GM21447 (cell line): ENCODE measurements at regions not wholly inside any gene's neighbourhood (a gene's known extent, or its start where the extent isn't known, plus 50 kb on each side); places are given as distances from the start of the nearest gene placed in this dataset.

Experiments used
- ATAC-seq: cut with Tn5 transposase; IDR thresholded peaks from one replicate; pipeline ENCODE4 v1.9.1; 2021; ENCODE audit not compliant: unreplicated experiment

DNA sequence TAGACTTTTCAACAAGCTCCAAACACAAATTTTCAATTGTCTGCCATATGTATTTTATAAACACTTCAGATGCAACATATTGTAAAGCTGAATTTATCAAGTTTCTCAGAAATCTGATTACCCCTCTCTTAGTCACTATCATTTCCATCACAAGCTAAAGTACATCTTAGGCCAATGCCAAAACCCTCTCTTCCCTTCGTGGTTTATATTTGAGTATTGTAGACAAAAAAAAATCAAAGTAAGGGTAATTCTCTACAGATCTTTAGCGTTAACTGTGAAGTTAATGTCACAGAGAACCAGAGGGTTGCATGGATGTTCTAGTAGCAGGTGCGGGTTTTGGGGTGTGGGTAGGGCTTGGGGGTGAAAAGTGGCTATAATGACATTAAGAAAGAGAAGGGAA is 387.7 kb upstream of the PTGER4 start:
- ATAC-seq: no peak

DNA sequence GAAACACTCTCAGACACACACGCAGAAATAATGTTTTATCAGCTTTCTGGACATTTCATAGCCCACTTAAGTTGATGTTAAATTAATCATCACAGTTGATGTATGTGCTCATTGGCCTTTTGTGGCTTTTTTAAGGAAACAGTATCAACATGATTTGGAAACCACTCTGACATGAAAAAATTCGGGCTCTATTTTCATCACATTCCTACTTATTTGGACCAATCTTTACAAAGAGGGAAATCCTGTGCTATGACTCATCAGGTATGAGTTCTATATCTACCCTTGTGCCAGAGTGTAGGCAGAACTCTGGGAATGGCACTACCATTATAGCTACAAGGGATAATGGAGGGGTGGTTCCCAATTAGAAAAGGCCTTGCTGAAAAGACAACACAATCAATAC is 388.4 kb upstream of the PTGER4 start:
- ATAC-seq: no peak

DNA sequence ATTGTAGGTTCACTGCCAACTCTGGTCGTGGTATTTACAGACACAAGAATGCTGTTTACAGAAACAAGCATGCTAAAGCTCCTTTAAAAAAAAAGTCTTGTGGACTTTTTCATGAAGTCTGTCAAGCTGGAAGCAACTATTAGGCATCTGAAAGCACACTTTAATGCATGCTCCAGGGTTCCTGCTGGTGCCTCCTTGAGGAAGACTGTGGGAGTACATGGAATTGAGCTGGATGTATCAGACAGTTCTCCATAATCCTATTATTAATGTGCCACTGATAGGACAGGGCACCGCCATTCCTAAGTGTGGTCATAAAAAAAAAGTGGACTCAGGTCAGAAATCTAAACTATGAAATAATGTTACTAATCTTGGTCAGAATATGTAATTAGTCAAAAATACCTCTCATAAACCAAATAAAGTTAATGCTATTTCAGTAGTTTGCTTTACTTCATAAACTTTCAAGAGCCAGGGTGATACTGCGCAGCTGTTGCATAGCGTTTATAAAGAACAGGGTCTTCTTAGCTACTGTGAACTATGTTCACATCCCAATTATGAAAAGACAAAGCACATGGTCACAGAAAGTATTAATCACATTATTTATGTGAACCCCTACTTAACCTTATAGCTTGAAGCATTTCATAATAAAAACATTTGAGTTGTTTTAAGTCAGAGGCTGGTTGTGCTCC is 390.8 kb upstream of the PTGER4 start:
- ATAC-seq: no peak

DNA sequence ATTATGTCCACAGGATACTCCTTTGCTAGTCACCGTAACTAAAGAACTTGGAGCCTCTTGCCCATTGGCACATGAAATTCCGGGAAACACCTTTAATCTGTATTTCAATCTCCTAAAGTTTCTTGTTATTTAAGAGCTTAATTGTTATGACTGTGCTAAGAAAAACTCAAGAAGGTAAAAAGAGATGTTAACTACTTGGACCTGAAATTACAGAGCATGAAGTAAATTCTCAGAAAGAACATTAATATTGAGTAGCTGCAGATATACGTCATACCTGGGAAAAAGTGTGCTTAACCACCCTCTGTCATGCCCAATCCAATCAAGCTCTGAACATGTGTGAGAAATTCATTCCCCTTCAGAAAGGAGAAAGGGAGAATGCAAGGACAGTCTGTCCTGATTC is 394.9 kb upstream of the PTGER4 start:
- ATAC-seq: no peak

DNA sequence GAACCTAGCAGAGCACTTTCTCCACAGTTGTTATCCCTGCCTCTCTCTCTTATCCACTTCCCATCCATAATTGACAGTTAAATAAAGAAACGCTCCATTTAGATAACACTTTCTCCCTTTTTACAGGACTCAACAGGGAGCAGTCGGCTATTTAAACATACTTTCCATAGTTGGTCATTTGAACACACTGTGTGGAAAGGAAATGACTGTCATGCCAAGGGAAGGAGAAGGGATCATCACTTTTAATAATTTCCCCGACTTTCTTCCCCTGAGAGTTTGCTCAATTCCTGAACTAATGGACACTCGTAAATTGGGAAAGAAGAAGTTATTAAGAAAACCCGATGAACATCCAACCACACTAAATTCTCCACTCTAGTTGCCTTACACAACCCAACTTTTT is 400.8 kb upstream of the PTGER4 start:
- no peak for ATAC-seq

DNA sequence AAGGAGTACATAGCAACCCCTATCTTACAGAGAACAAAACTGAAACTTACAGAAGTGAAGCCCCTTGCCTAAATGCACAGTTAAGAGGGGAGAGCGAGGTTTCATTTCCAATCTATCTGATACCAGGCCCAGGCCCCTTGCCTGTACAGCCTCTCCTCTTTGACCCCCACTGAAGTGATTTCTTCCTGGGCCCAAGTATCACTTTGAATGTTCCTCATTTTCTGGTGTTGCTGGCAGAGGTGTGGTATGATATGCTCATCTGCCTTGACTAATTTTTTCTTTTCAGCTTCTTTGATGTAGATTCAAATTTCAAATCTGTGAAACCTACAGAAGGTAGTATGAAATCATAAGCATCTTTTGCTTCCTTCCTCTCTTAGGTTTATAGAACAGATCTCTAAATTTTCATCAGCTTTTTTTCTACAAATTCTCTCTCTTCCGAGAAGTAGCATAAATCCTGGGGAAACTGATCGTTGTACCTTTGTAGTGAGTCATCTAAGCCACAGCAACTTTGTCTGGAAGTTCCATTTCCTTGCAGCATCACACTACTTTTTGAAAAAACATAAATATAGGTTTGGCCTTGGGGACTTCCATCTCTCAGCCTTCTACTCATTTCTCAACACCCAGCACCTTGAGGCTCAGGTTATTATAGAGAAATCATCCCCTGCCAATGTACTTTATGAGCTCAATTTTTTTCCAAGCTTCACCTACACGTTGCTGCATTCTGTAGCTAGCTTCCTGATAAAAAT is 402.4 kb upstream of the PTGER4 start:
- peak; percentile 66 for ATAC-seq

DNA sequence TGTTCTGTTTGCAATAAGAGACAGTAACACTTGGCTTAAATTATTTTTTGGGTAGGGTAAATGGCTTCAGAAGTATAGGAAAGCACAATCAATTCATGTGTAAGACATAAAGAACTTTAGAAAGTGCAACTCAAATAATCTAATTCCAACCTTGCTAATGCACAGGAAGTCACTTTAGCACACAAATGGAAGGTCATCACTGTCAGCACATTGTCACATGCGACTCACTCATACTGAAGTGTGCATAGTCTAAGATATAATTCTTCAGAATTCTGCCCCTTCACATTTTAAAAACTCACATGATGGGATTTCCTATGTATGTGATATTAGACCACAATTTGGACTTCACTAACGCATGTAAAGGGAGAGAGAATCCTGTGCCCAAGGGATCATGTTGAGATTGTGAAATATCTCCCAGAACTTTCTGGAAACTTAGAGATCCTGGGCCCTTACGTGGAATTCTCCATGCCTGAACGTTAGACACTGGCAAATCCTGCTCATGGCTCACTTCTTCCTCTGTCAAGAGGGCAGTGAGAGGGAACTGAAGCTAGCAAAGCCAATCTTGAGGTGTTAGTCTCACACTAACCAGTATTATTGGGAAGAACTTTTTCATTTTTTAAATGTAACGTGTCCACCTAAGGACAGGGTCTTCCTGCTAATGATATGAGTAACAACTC is 403.2 kb upstream of the PTGER4 start:
- ATAC-seq: no peak

DNA sequence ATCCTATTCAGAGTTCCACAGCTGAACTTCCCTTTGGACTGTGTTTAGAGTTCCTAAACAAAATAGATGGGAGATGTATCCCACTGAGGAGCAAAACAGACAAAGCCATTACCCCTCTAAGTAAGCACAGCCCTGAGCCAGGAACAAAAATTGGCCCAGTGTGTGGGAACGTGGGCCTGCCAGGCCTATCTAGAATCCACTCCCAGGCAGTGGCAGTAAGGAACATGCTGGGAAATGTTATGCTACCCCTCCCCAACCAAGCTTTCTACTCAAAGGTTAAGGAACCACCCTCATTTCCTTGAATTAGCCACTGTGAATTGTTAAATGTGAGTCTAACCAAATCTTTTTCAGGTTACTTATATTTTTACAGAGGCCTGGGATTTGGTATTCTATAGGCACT is 405.1 kb upstream of the PTGER4 start:
- no peak for ATAC-seq

DNA sequence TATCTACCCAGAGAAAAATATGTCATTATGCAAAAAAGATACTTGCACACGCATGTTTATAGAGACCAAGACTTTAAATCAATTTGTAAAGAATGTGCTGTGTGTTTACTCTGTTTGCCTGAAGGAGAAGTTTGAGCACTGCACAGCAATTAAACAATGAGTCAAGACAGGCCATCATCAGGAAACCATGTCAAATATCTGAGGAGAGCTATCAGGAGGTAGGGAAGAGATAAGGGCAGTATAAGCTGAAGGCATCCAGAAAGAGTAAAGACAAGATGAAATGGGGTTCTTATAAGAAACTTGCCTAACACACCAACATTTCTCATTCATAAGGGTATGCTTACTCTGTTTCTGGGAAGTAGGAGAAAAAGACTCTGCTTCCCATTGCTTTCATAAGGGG is 405.8 kb upstream of the PTGER4 start:
- ATAC-seq: no peak

DNA sequence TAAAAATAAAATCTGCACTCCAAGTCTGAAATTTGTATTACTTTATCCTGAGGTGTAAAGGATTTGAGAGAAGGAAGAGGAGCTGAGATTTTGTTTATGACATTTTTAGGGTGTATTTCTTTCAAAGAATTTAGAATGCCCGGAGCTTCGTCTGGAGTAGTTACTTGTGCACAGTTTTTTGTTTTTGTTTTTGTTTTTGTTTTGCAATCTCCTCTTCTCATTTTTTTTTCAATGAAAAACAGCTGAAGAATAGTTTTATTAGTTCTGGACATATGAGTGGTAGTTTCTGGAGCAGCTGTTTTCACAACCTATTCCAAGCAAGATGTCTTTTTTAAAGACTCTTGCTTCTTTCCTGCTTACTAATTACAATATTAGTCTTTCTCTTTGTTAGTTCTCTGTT is 408.2 kb upstream of the PTGER4 start:
- no peak for ATAC-seq

DNA sequence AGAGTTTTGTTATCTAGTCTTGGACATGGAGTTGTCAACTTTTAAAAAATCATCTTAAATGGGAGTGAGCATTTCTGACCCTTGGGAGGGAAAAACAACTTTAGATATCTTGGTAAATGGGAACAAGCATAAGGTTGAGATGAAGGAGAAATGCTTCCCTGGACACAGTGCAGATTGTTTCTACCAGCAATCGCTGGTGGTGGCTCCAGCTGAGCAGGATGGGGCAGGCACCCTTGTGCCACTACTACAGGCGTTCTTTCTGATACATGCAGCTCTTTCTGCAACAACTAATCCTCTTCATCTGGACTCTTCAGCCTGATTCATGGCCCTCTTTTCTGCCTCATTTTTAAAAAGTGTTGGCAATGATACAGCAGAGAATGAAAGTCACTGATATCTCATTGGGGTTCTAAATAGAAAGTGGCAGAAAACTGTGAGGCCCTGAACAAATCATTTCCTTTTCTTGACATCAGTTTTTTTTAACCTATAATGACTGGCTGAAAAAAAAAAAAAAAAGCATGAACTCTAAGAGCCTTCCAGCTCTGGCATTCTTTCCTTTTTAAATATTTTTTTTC is 409.4 kb upstream of the PTGER4 start:
- ATAC-seq: no peak

DNA sequence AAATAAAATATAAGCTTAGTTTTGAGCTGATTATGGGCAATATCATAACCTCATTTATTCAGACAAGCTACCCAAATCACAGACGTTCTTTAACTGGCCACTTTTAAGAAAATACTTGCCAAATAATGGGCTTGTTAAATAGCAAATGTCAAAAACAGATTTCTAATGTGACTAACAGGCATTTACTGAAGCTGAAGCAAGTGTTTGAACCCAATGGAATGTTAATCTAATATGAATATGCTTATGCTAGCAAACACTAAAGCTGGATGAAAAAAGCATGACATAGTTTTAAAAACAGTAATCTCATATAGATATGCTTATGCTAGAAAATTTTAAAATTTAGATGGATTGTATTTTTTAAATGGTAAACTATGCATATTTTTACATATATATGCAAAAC is 411.6 kb upstream of the PTGER4 start:
- ATAC-seq: no peak

DNA sequence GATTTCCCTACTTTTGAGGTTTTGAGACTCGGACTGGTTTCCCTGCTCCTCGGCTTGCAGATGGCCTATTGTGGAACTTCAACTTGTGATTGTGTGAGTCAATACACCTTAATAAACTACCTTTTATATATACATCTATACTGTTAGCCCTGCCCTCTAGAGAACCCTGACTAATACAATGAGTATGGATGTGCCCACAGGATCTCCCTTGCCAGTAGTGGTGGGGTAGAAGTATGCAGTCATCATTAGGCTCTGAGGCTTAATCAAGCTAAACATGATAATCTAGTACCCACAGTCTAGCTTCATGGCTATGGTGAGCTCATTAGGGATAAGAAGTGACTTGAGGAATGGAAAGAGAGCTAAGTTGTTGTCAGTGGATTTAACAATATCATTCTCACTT is 412.8 kb upstream of the PTGER4 start:
- ATAC-seq: no peak

DNA sequence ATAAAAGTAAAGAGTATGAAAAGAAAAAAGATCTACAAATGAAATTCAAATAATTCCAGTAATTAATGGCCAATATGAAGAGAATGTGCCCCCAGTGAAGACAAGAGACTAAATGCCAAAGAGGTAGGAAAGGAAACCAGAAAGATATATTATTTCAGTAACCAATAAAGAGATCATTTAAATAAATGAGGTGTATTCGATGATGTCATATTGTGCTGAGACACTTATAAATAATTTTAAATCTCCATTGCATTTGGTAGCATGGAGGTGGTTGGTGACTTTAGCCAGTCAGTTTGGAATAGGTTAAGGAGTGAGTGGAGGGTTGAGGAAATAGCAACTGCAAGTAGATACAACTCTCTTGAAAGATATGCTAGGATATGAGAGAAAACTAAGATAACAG is 417.7 kb upstream of the PTGER4 start:
- no peak for ATAC-seq

DNA sequence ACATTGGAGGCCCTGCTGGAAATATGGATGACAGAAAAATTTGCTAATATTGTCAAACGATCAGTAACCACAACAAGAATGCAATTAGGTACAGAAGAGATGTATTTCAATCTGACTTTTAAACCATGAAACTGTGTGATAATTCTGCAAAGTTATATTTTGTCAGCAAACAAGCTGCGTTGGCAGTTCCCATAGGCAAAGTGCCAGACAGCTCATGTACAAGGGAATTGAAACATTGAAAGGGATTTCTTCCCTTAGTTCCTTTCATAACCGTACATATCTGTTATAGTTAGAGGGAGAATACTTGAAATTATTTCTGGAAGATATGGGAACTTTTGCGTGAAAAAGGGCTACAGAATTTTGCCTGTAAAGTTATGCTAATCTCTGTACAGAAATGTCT is 419.4 kb upstream of the PTGER4 start:
- ATAC-seq: no peak

DNA sequence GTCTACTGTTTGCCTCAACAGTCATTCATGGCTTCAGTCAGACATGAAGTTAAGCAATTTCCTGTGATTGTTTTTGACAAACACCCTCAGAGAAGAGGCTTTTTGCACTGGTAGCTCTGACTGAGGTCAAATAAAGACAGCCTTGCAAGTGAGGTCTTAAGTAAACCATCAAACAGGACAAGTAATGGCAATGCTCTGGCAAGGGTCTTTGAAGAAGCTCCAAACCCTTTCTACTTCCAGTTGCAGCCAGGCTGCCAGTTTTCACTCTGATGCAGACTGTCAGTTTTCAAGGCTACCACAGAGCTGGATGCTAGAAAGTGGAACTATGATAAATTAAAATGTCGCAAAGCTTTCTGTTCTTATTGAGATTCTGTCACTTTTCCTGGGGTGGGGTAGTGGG is 421.5 kb upstream of the PTGER4 start:
- no peak for ATAC-seq

DNA sequence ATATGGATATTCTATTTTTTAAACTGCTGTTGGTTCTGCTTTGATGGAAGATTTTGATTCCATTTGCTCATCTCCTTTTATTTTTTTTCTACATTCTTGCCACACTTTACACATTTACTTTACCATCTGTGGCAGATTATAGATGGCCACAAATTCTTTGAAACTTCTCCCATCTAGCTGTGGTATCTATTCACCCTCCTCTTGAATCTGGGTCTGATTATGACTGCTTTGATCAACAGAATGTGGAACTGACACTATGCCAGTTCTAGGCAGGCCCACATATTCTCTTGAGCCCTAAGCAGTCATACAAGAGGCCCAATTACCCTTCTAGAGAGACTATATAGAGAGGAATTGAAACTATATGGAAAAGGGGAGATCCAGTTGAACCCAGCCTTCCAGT is 439.0 kb upstream of the PTGER4 start:
- ATAC-seq: no peak

DNA sequence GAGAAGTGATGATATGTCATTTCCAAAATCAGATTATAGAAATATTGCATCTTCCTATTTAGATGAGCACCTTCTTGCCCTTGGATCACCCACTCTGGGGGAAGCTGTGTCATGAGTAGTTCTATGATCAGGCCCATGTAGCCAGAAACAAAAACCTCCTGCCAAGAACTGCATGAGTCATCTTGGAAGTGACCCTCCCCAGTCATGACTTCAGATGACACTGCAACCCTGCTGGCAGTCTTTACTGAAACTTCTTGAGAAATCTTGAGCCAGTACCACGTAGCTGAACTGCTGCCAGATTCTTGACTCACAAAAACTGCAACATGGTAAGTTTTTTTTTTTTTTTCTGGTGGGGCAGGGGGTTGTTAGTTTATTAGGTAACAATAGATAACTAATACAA is 439.6 kb upstream of the PTGER4 start:
- no peak for ATAC-seq

DNA sequence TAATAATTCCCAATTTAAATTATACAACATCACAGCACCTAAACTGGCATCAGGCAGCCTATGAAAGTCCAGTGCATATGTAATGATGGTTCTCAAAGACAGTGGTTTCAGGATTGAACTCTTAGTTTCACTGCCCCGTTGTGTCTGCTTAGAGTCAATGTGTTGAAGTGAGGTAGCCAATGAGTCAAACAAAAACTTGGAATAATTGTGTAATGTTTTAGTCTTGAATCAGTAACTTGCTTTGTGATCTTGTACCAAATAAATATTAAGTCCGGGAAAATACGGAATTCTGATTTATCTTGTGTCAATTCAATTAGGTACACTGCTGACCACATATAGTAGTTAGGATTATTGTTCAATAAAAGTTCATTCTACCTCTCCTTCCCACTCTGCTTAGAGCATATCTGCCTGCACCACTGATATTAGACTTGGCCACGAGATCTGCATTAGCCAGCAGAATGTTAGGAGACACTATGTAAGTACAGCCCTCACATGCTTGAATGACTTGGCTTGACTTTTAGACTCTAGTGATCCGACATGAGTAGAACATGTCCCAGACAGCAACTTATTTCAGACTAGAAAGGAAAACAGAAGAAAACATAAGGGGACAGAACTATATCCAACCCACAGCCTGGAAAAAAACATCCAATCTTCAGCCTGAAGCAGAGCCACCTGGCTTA is 441.5 kb upstream of the PTGER4 start:
- ATAC-seq: no peak

DNA sequence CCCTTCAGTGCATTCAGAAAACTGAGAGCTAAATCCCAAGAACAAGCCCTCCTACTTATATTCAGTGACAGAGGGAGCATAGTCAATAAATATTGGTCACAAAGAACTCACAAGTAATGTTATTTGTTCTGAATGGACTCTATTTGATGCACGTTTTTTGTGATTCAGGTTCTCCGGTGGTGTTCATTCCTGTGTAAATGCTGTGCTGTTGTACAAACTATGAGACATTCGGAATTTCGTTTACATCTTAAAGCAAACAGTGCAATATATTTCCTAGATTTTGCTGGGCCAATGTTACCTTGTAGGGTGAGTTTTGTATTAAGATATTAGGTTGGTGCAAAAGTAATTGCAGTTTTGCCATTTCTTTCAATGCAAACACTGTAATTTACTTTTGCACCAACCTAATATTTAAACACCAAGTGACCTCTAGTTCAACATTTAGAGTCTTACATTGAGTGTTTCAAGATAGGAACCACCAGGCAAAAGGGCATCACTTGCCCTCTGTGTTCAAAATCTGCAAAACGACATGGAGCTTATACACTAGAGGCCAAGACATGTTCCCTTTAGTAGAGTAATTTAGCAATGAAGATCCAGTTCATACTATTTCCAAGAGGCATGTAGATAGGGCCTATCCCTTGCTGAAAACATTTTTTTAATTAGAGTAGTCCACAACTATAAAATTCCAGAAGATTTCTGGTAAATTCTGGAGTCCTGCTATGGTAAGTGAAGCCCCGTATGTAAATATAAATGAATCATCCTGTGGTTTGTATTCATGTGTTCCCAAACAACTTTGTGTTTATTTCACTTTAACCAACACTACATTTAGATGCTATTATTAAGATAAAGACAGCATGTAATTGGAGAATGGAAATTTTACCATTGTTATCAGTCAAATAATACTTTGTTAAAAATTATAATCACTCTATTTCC is 444.0 kb upstream of the PTGER4 start:
- ATAC-seq: no peak
